HCT116 (cell line): ENCODE measurements at regions not wholly inside any gene's neighbourhood (a gene's known extent, or its start where the extent isn't known, plus 50 kb on each side); places are given as distances from the start of the nearest gene placed in this dataset.

ENCODE experiments used
- ATAC-seq: fragments of 200-7000 bp; cut with Tn5 transposase; 2 replicates; pipeline ENCODE4 v1.9.1; 2020; ENCODE audit warnings: mild to moderate bottlenecking, moderate library complexity
- BruUV-seq: library from RNA; stranded (reverse); fragments of 400-500 nt; replicated peaks from 2 replicates; lab custom pipeline; 2021; lab: Mats Ljungman, UMichigan
- CTCF ChIA-PET: fragments of 300-600 bp; sonication (Branson Sonifier 250); formaldehyde crosslinking; loops from one replicate; lab custom pipeline; 2021; ENCODE audit warnings: antibody characterized with exemption; lab: Charles Lee
- POLR2A ChIA-PET: fragments of 300-600, 350-600 bp; sonication (Branson Sonifier 250); formaldehyde crosslinking; loops from one replicate; lab custom pipeline; 2021; ENCODE audit warnings: antibody characterized with exemption; lab: Charles Lee
- RAD21 ChIA-PET, 2 experiments: fragments of 300-600 bp; sonication (Branson Sonifier 250); formaldehyde crosslinking; loops; one replicate each; lab custom pipeline; 2023; ENCODE audit warnings: low total read pairs in 2 of 2; ENCODE audit not compliant: uncharacterized antibody in 2 of 2, unreplicated experiment in 2 of 2, low non-redundant PET in 1 of 2; lab: Charles Lee
- DNase-seq: peaks from one replicate; pipeline ENCODE4 v3.0.0-alpha.2; 2010; ENCODE audit warnings: low read depth, low spot score
- H2AFZ ChIP-seq: fragments of 200-600 bp; shearing (Covaris generic), sonication (generic); 2 replicates; pipeline ENCODE4 v1.6.1; 2017; ENCODE audit warnings: low read depth, mixed run types, mixed read lengths, antibody characterized with exemption, low read length; ENCODE audit not compliant: poor library complexity, severe bottlenecking
- H3K27ac ChIP-seq: 2 replicates; pipeline ENCODE4 v1.5.1; 2012; ENCODE audit warnings: low read depth, low read length
- H3K27me3 ChIP-seq: fragments of 200-600 bp; sonication (generic); 2 replicates; pipeline ENCODE4 v1.6.1; 2016; ENCODE audit warnings: mixed run types, low read length, mixed read lengths; ENCODE audit not compliant: insufficient read depth
- H3K36me3 ChIP-seq, 2 experiments: fragments of 200-500 bp in 1 of 2; fragments of 200-600 bp in 1 of 2; sonication (Bioruptor generic) in 1 of 2; sonication (generic) in 1 of 2; 2 replicates each; pipeline versions ENCODE4 v1.5.1 to v1.6.1; 2014 to 2016; ENCODE audit warnings: low read length in 2 of 2, inconsistent platforms in 1 of 2, mixed read lengths in 1 of 2, mixed run types in 1 of 2; ENCODE audit not compliant: insufficient read depth in 2 of 2, control insufficient read depth in 1 of 2
- H3K4me1 ChIP-seq, 2 experiments: fragments of 200-600 bp in 1 of 2; sonication (generic) in 1 of 2; 2 replicates each; pipeline versions ENCODE4 v1.5.1 to v1.6.1; 2012 to 2017; ENCODE audit warnings: low read length in 2 of 2, inconsistent platforms in 1 of 2, mild to moderate bottlenecking in 1 of 2, mixed read lengths in 1 of 2, mixed run types in 1 of 2, moderate library complexity in 1 of 2; ENCODE audit not compliant: insufficient read depth in 2 of 2, control insufficient read depth in 1 of 2
- H3K4me2 ChIP-seq: fragments of 200-600 bp; sonication (generic); 2 replicates; pipeline ENCODE4 v1.6.1; 2017; ENCODE audit warnings: mixed run types, low read length, mixed read lengths
- H3K4me3 ChIP-seq, 2 experiments: fragments of 200-600 bp in 1 of 2; sonication (generic) in 1 of 2; replicated peaks in 1 of 2; 2 replicates each; pipeline ENCODE4 v1.5.1; 2011 to 2016; ENCODE audit warnings: low read length in 2 of 2, control low read depth in 1 of 2, low read depth in 1 of 2, mild to moderate bottlenecking in 1 of 2, mixed read lengths in 1 of 2, mixed run types in 1 of 2
- H3K79me2 ChIP-seq: fragments of 200-600 bp; sonication (generic); 2 replicates; pipeline ENCODE4 v1.6.1; 2017; ENCODE audit warnings: mild to moderate bottlenecking, mixed run types, low read length, moderate library complexity, mixed read lengths; ENCODE audit not compliant: insufficient read depth
- H3K9ac ChIP-seq: fragments of 200-600 bp; sonication (generic); 2 replicates; pipeline ENCODE4 v1.6.1; 2016; ENCODE audit warnings: low read length, mixed read lengths
- H3K9me2 ChIP-seq: fragments of 200-600 bp; sonication (generic), shearing (Covaris generic); 2 replicates; pipeline ENCODE4 v1.6.1; 2017; ENCODE audit warnings: mixed run types, mild to moderate bottlenecking, moderate library complexity; ENCODE audit not compliant: insufficient read depth
- H3K9me3 ChIP-seq, 2 experiments: fragments of 200-500 bp in 1 of 2; fragments of 200-600 bp in 1 of 2; sonication (Bioruptor generic) in 1 of 2; sonication (generic) in 1 of 2; 2 replicates each; pipeline ENCODE4 v1.6.1; 2014 to 2017; ENCODE audit warnings: low read length in 2 of 2, mixed read lengths in 2 of 2, inconsistent platforms in 1 of 2, low read depth in 1 of 2, mild to moderate bottlenecking in 1 of 2, mixed run types in 1 of 2, moderate library complexity in 1 of 2; ENCODE audit not compliant: control insufficient read depth in 1 of 2, insufficient read depth in 1 of 2
- H4K20me1 ChIP-seq: fragments of 200-600 bp; sonication (generic), shearing (Covaris generic); 2 replicates; pipeline ENCODE4 v1.6.1; 2017; ENCODE audit warnings: mixed run types, mild to moderate bottlenecking, moderate library complexity; ENCODE audit not compliant: insufficient read depth
- EGR1 ChIP-seq: IDR thresholded peaks from 2 replicates; pipeline ENCODE4 v1.6.1; 2012; ENCODE audit warnings: low read depth
- ELF1 ChIP-seq: IDR thresholded peaks from 2 replicates; pipeline ENCODE4 v1.6.1; 2012; ENCODE audit warnings: low read depth, borderline replicate concordance
- EZH2 ChIP-seq: fragments of 200-600 bp; sonication (generic); IDR thresholded peaks from 2 replicates; pipeline ENCODE4 v1.6.1; 2017; ENCODE audit warnings: antibody characterized with exemption, mixed run types
- FOSL1 ChIP-seq: IDR thresholded peaks from 2 replicates; pipeline ENCODE4 v1.6.1; 2012; ENCODE audit warnings: low read depth
- JUND ChIP-seq: IDR thresholded peaks from 2 replicates; pipeline ENCODE4 v1.6.1; 2012
- POLR2A ChIP-seq: IDR thresholded peaks from 2 replicates; pipeline ENCODE4 v1.7.0; 2011; ENCODE audit warnings: borderline replicate concordance; ENCODE audit not compliant: insufficient read depth, insufficient read length; ENCODE audit errors: extremely low read depth
- POLR2AphosphoS5 ChIP-seq: IDR thresholded peaks from 2 replicates; pipeline ENCODE4 v1.6.1; 2011; ENCODE audit warnings: mild to moderate bottlenecking, low read depth, low read length, moderate library complexity
- RAD21 ChIP-seq: IDR thresholded peaks from 2 replicates; pipeline ENCODE4 v1.6.1; 2012; ENCODE audit warnings: low read depth, mild to moderate bottlenecking
- SIN3A ChIP-seq: IDR thresholded peaks from 2 replicates; pipeline ENCODE4 v1.6.1; 2012; ENCODE audit warnings: low read depth
- SP1 ChIP-seq: IDR thresholded peaks from 2 replicates; pipeline ENCODE4 v1.6.1; 2012; ENCODE audit warnings: low read depth
- SRF ChIP-seq: IDR thresholded peaks from 2 replicates; pipeline ENCODE4 v1.6.1; 2012; ENCODE audit warnings: low read depth
- TCF7L2 ChIP-seq: IDR thresholded peaks from 2 replicates; pipeline ENCODE4 v1.7.0; 2011; ENCODE audit warnings: borderline replicate concordance, inconsistent platforms; ENCODE audit not compliant: insufficient read depth, insufficient read length; ENCODE audit errors: extremely low read depth
- YY1 ChIP-seq: IDR thresholded peaks from 2 replicates; pipeline ENCODE4 v1.6.1; 2011; ENCODE audit warnings: low read length, low read depth, moderate library complexity, mild to moderate bottlenecking; ENCODE audit not compliant: insufficient replicate concordance; ENCODE audit errors: extremely low read depth
- intact Hi-C: fragments of 100-400 bp; cut with micrococcal nuclease; formaldehyde crosslinking; loops from 2 replicates; pipeline ENCODE4 v1.10.0; 2022
- TF ChIP-seq, protein P1 (sequence below): IDR thresholded peaks from 2 replicates; pipeline ENCODE4 v1.6.1; 2011; ENCODE audit warnings: mild to moderate bottlenecking, low read length, moderate library complexity; ENCODE audit not compliant: insufficient replicate concordance; ENCODE audit errors: extremely low read depth
- TF ChIP-seq, protein P2 (sequence below), 3 experiments: fragments of 200-600 bp in 1 of 3; sonication (generic) in 1 of 3; IDR thresholded peaks in 2 of 3; conservative IDR thresholded peaks in 1 of 3; 2 replicates each; pipeline ENCODE4 v1.5.1; 2012 to 2017; ENCODE audit warnings: low read depth in 2 of 3, low read length in 2 of 3, antibody characterized with exemption in 1 of 3, borderline replicate concordance in 1 of 3, control low read depth in 1 of 3, mild to moderate bottlenecking in 1 of 3, mixed read lengths in 1 of 3, mixed run types in 1 of 3, moderate library complexity in 1 of 3; ENCODE audit not compliant: insufficient read depth in 1 of 3
- TF ChIP-seq, protein P3 (sequence below): IDR thresholded peaks from 2 replicates; pipeline ENCODE4 v1.6.1; 2012

DNA sequence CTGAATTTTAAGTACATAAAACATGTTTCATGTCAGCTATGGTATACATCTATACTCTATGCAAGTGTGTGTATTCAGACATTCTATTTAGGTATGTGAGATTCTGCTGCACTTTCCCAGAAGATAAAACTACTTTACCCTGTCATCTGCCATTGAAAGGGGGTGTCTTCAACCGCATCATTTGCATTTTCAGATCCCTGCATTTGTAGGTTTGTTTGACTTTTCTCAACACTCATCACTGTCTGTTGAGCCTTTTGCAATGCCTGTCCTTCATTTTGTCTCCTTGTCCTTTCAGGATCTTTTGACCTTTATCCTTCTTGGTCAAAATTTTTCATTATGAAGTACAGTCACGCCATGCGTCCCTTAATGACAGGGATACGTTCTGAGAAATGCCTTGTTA lies 103.5 kb downstream of the TMA16 start:
- Histone ChIP-seq H3K9me3 (no peaks in the 10 kb centered on the region), H3K9ac (no peak overlapping the region), H3K27me3 (no peaks in the 10 kb centered on the region), H3K36me3 (no peaks in the 10 kb centered on the region), H3K9me2 (no peaks in the 10 kb centered on the region), H3K27ac (no peak overlapping the region), H4K20me1 (no peaks in the 10 kb centered on the region), H3K79me2 (no peaks in the 10 kb centered on the region), H3K4me3 (no peak overlapping the region), H2AFZ (no peak overlapping the region), H3K4me1 (no peaks in the 10 kb centered on the region), H3K4me2 (no peak overlapping the region)
- ATAC-seq (no peak), DNase-seq (no peak)
- BruUV-seq, result no TSS peak
- POLR2A ChIA-PET, result no interaction called here
- RAD21 ChIA-PET, result no interaction called here
- no peak for TF ChIP-seq YY1
- TF ChIP-seq POLR2AphosphoS5, result no peak
- TF ChIP-seq, protein P1, sequence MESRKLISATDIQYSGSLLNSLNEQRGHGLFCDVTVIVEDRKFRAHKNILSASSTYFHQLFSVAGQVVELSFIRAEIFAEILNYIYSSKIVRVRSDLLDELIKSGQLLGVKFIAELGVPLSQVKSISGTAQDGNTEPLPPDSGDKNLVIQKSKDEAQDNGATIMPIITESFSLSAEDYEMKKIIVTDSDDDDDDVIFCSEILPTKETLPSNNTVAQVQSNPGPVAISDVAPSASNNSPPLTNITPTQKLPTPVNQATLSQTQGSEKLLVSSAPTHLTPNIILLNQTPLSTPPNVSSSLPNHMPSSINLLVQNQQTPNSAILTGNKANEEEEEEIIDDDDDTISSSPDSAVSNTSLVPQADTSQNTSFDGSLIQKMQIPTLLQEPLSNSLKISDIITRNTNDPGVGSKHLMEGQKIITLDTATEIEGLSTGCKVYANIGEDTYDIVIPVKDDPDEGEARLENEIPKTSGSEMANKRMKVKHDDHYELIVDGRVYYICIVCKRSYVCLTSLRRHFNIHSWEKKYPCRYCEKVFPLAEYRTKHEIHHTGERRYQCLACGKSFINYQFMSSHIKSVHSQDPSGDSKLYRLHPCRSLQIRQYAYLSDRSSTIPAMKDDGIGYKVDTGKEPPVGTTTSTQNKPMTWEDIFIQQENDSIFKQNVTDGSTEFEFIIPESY, result no peak
- TF ChIP-seq TCF7L2, result no peak
- intact Hi-C loops, result no loop called here
- CTCF ChIA-PET, result no interaction called here

DNA sequence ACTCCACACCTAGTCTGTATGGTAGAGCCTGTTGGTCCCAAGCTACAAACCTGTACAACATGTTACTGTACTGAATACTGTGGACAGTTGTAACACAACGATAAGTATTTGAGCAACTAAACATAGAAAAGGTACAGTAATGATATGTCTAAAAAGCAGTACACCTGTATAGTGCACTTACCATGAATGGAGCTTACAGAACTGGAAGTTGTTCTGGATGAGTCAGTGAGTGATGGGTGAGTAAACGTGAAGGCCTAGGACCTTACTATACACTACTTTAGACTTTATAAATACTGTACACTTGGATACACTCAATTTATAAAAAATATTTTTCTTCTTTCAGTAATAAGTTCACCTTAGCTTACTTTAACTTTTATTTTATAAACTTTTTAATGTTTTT lies 104.0 kb downstream of the TMA16 start:
- Histone ChIP-seq H3K79me2 (no peaks in the 10 kb centered on the region), H3K9me2 (no peaks in the 10 kb centered on the region), H4K20me1 (no peaks in the 10 kb centered on the region), H3K4me2 (no peak overlapping the region), H2AFZ (no peak overlapping the region), H3K4me3 (no peak overlapping the region), H3K27ac (no peak overlapping the region), H3K4me1 (no peaks in the 10 kb centered on the region), H3K36me3 (no peaks in the 10 kb centered on the region), H3K27me3 (no peaks in the 10 kb centered on the region), H3K9ac (no peak overlapping the region), H3K9me3 (no peaks in the 10 kb centered on the region)
- DNase-seq (no peak), ATAC-seq (no peak)
- BruUV-seq, result no TSS peak
- POLR2A ChIA-PET, result no interaction called here
- CTCF ChIA-PET, result no interaction called here
- RAD21 ChIA-PET, result no interaction called here
- intact Hi-C loops, result no loop called here
- no peak for TF ChIP-seq SP1
- TF ChIP-seq JUND, result no peak
- no peak for TF ChIP-seq POLR2A
- TF ChIP-seq EGR1, result no peak
- TF ChIP-seq ELF1, result no peak
- TF ChIP-seq, protein P2, sequence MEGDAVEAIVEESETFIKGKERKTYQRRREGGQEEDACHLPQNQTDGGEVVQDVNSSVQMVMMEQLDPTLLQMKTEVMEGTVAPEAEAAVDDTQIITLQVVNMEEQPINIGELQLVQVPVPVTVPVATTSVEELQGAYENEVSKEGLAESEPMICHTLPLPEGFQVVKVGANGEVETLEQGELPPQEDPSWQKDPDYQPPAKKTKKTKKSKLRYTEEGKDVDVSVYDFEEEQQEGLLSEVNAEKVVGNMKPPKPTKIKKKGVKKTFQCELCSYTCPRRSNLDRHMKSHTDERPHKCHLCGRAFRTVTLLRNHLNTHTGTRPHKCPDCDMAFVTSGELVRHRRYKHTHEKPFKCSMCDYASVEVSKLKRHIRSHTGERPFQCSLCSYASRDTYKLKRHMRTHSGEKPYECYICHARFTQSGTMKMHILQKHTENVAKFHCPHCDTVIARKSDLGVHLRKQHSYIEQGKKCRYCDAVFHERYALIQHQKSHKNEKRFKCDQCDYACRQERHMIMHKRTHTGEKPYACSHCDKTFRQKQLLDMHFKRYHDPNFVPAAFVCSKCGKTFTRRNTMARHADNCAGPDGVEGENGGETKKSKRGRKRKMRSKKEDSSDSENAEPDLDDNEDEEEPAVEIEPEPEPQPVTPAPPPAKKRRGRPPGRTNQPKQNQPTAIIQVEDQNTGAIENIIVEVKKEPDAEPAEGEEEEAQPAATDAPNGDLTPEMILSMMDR (IDR thresholded peaks at IDR 0.05 in 2 of 3, conservative IDR thresholded peaks at IDR 0.05 in 1 of 3; ENCODE audit: borderline replicate concordance in 1 of 3, insufficient read depth in 1 of 3, low read depth in 2 of 3, low read length in 2 of 3), result no peak
- no peak for TF ChIP-seq SRF
- TF ChIP-seq EZH2, result no peak
- no peak for TF ChIP-seq RAD21
- no peak for TF ChIP-seq SIN3A
- TF ChIP-seq, protein P3, sequence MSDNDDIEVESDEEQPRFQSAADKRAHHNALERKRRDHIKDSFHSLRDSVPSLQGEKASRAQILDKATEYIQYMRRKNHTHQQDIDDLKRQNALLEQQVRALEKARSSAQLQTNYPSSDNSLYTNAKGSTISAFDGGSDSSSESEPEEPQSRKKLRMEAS, result no peak
- no peak for TF ChIP-seq FOSL1
- TF ChIP-seq, protein P1, result no peak
